ENCODE measurements at regions not wholly inside any gene's neighbourhood (a gene's known extent, or its start where the extent isn't known, plus 50 kb on each side); places are given as distances from the start of the nearest gene placed in this dataset.

DNA sequence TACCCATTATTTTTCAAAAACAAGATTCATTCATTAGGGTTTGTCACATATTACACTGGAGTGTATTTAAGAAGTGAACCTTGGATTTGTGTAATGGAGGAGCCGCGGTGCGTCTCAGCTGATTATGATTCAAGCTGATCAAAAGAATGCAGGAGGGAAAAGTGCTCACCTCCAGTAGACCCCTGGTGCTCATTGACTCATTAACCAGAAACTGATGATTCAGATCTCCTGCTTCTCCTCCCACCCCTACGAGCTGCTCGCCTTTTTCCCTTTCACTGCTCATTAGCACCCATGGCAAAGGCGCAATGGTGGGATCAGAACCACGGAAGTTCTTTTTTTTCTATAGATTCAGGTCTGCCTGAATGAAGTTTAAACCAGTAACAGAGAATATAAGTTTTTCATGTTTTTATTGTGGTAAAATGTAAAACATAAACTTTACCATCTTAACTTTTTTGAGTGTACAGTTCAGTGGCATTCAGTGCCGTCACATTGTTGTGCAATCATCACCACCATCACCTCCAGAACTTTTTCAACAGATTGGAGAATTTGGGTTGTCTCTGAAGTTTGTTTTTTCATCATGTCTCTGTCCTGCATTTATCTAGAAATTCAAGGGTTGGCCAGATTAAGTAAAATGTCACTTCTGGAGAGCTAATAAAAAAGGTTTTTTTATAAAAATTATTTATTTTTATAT is 101.6 kb downstream of the LINC00237 start:
- no peak overlapping the region for H3K4me2 ChIP-seq
- TF ChIP-seq HEYL (CRISPR knock-in tag; IDR thresholded peaks at IDR 0.05) = no peak
- TF ChIP-seq BHLHE40 (IDR thresholded peaks at IDR 0.05; ENCODE audit: low read depth, low read length) = no peak
- TF ChIP-seq SREBF2 (IDR thresholded peaks at IDR 0.05) = no peak
- no peak for TF ChIP-seq KDM1A (IDR thresholded peaks at IDR 0.05; ENCODE audit: low read depth)
- TF ChIP-seq, protein P1, sequence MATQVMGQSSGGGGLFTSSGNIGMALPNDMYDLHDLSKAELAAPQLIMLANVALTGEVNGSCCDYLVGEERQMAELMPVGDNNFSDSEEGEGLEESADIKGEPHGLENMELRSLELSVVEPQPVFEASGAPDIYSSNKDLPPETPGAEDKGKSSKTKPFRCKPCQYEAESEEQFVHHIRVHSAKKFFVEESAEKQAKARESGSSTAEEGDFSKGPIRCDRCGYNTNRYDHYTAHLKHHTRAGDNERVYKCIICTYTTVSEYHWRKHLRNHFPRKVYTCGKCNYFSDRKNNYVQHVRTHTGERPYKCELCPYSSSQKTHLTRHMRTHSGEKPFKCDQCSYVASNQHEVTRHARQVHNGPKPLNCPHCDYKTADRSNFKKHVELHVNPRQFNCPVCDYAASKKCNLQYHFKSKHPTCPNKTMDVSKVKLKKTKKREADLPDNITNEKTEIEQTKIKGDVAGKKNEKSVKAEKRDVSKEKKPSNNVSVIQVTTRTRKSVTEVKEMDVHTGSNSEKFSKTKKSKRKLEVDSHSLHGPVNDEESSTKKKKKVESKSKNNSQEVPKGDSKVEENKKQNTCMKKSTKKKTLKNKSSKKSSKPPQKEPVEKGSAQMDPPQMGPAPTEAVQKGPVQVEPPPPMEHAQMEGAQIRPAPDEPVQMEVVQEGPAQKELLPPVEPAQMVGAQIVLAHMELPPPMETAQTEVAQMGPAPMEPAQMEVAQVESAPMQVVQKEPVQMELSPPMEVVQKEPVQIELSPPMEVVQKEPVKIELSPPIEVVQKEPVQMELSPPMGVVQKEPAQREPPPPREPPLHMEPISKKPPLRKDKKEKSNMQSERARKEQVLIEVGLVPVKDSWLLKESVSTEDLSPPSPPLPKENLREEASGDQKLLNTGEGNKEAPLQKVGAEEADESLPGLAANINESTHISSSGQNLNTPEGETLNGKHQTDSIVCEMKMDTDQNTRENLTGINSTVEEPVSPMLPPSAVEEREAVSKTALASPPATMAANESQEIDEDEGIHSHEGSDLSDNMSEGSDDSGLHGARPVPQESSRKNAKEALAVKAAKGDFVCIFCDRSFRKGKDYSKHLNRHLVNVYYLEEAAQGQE (IDR thresholded peaks at IDR 0.05) = no peak
- no peak for TF ChIP-seq POLR2AphosphoS2 (conservative IDR thresholded peaks at IDR 0.05; ENCODE audit: low read length)
- no peak for TF ChIP-seq NR3C1 (IDR thresholded peaks at IDR 0.05)
- TF ChIP-seq, protein P2, sequence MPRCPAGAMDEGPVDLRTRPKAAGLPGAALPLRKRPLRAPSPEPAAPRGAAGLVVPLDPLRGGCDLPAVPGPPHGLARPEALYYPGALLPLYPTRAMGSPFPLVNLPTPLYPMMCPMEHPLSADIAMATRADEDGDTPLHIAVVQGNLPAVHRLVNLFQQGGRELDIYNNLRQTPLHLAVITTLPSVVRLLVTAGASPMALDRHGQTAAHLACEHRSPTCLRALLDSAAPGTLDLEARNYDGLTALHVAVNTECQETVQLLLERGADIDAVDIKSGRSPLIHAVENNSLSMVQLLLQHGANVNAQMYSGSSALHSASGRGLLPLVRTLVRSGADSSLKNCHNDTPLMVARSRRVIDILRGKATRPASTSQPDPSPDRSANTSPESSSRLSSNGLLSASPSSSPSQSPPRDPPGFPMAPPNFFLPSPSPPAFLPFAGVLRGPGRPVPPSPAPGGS (IDR thresholded peaks at IDR 0.05) = no peak
- no peak for TF ChIP-seq ZFP36 (IDR thresholded peaks at IDR 0.05; ENCODE audit: borderline replicate concordance, partially characterized antibody)
- TF ChIP-seq, protein P3, sequence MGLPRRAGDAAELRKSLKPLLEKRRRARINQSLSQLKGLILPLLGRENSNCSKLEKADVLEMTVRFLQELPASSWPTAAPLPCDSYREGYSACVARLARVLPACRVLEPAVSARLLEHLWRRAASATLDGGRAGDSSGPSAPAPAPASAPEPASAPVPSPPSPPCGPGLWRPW (IDR thresholded peaks at IDR 0.05) = no peak
- no peak for TF ChIP-seq TP53 (CRISPR knock-in tag; IDR thresholded peaks at IDR 0.05)
- no peak for TF ChIP-seq JUN (IDR thresholded peaks at IDR 0.05)
- no peak for TF ChIP-seq USF2 (IDR thresholded peaks at IDR 0.05)
- no peak for TF ChIP-seq EHF (CRISPR knock-in tag; IDR thresholded peaks at IDR 0.05)
- no peak for TF ChIP-seq RARB (CRISPR knock-in tag; IDR thresholded peaks at IDR 0.05)
- no peak for TF ChIP-seq ZNF302 (CRISPR knock-in tag; IDR thresholded peaks at IDR 0.05)
- TF ChIP-seq FOXS1 (CRISPR knock-in tag; IDR thresholded peaks at IDR 0.05) = no peak
- no peak for DNase-seq (ENCODE audit: low read depth in 1 of 2, low spot score in 1 of 2)
- H3K27ac ChIP-seq = no peak overlapping the region
- no peak for FAIRE-seq
- no peak overlapping the region for H3K4me3 ChIP-seq
- CTCF ChIA-PET = interaction anchor here (0.7 to 1.6 kb wide), 4 partner anchors 11 to 538 kb away, joined by 3 to 4 read pairs (median 4); no protein-coding TSS in a partner anchor
- ATAC-seq = no peak
- H3K9me3 ChIP-seq = no peaks in the 10 kb centered on the region
- no peaks in the 10 kb centered on the region for H3K4me1 ChIP-seq
- 54% methylated on average over 8 of the region's 8 CpGs for WGBS (ENCODE audit: missing lambda C conversion rate)
- POLR2A ChIA-PET = no interaction called here

- Histone ChIP-seq H3K4me1 (no peaks in the 10 kb centered on the region), H3K9me3 (no peaks in the 10 kb centered on the region), H3K27ac (no peak overlapping the region), H3K4me3 (no peak overlapping the region), H3K4me2 (no peak overlapping the region)
- WGBS (ENCODE audit: missing lambda C conversion rate) = 83% methylated on average over 2 of the region's 2 CpGs
- ATAC-seq (0 out of 6 replicates have a peak, but pooled peaks of 1 of the 2 experiments have one; percentile 13), DNase-seq (ENCODE audit: low read depth in 1 of 2, low spot score in 1 of 2) (no peak), FAIRE-seq (no peak)
- ChIA-PET POLR2A (no interaction called here), CTCF (interaction anchor here (0.7 to 1.6 kb wide), 3 partner anchors 11 to 144 kb away, joined by 3 to 4 read pairs (median 4); no protein-coding TSS in a partner anchor)
- TF ChIP-seq BHLHE40 (IDR thresholded peaks at IDR 0.05; ENCODE audit: low read depth, low read length) (no peak), CEBPB (IDR thresholded peaks at IDR 0.05) (no peak), HMGXB4 (CRISPR knock-in tag; IDR thresholded peaks at IDR 0.05; ENCODE audit: borderline replicate concordance) (no peak), CHD4 (IDR thresholded peaks at IDR 0.05; ENCODE audit: borderline replicate concordance) (no peak), NFE2L2 (conservative IDR thresholded peaks at IDR 0.05; ENCODE audit: low read length) (no peak), KDM5A (IDR thresholded peaks at IDR 0.05) (no peak), NPAS2 (CRISPR knock-in tag; IDR thresholded peaks at IDR 0.05; ENCODE audit: borderline replicate concordance) (no peak), RFX5 (IDR thresholded peaks at IDR 0.05) (no peak), HOXA7 (CRISPR knock-in tag; IDR thresholded peaks at IDR 0.05) (no peak), ZSCAN20 (CRISPR knock-in tag; IDR thresholded peaks at IDR 0.05) (no peak), POLR2A (IDR thresholded peaks at IDR 0.05; ENCODE audit: low read length) (no peak)
- TF ChIP-seq, protein P1 (IDR thresholded peaks at IDR 0.05) = no peak
Observed at GRCh38 chr20:21003902-21004301, 102.3 kb downstream of the LINC00237 start.
